ENCODE measurements at regions not wholly inside any gene's neighbourhood (a gene's known extent, or its start where the extent isn't known, plus 50 kb on each side); places are given as distances from the start of the nearest gene placed in this dataset.
A peak's percentile ranks its signal among the peaks of the same experiment; 100 is the strongest.
"Not testable (repeated sequence)": the region's sequence is repeated elsewhere in the genome, so short reads cannot be mapped to it uniquely, and the experiment has no call there.

GRCh38 chr11:87659807-87660206 is 515.4 kb downstream of the RAB38 start:
- no peak for DNase-seq (ENCODE audit: low read depth, low spot score)

GRCh38 chr11:87645626-87646025 is 529.6 kb downstream of the RAB38 start:
- DNase-seq (ENCODE audit: low read depth, low spot score), result no peak

- no peak for DNase-seq (ENCODE audit: low read depth, low spot score)
These were observed 535.4 kb downstream of the RAB38 start for GRCh38 chr11:87639753-87640364.

GRCh38 chr11:87635001-87635400 is 540.2 kb downstream of the RAB38 start:
- DNase-seq (ENCODE audit: low read depth, low spot score), result no peak

GRCh38 chr11:87634331-87634730 is 540.9 kb downstream of the RAB38 start:
- no peak for DNase-seq (ENCODE audit: low read depth, low spot score)

GRCh38 chr11:87628957-87629356 is 546.3 kb downstream of the RAB38 start:
- DNase-seq (ENCODE audit: low read depth, low spot score), result no peak

- DNase-seq (ENCODE audit: low read depth, low spot score), result peak; percentile 26
These were observed 547.1 kb downstream of the RAB38 start for GRCh38 chr11:87628026-87628580.

GRCh38 chr11:87623531-87624365 is 551.5 kb downstream of the RAB38 start:
- peak; percentile 71 for DNase-seq (ENCODE audit: low read depth, low spot score)

GRCh38 chr11:87616511-87616910 is 558.7 kb downstream of the RAB38 start:
- no peak for DNase-seq (ENCODE audit: low read depth, low spot score)

GRCh38 chr11:87604350-87604749 is 566.6 kb downstream of the TMEM135 start:
- DNase-seq (ENCODE audit: low read depth, low spot score), result no peak

GRCh38 chr11:87603887-87604286 is 566.2 kb downstream of the TMEM135 start:
- DNase-seq (ENCODE audit: low read depth, low spot score), result no peak

GRCh38 chr11:87602776-87603175 is 565.0 kb downstream of the TMEM135 start:
- DNase-seq (ENCODE audit: low read depth, low spot score), result no peak

GRCh38 chr11:87600938-87601337 is 563.2 kb downstream of the TMEM135 start:
- peak; percentile 4 for DNase-seq (ENCODE audit: low read depth, low spot score)

- peak; percentile 18 for DNase-seq (ENCODE audit: low read depth, low spot score)
These were observed 560.0 kb downstream of the TMEM135 start for GRCh38 chr11:87597725-87598124.

- DNase-seq (ENCODE audit: low read depth, low spot score), result no peak
These were observed 558.4 kb downstream of the TMEM135 start for GRCh38 chr11:87596176-87596575.

GRCh38 chr11:87589082-87589481 is 551.3 kb downstream of the TMEM135 start:
- DNase-seq (ENCODE audit: low read depth, low spot score), result no peak

- DNase-seq (ENCODE audit: low read depth, low spot score), result not testable (repeated sequence)
These were observed 547.9 kb downstream of the TMEM135 start for GRCh38 chr11:87585613-87586012.

- no peak for DNase-seq (ENCODE audit: low read depth, low spot score)
These were observed 546.2 kb downstream of the TMEM135 start for GRCh38 chr11:87583931-87584330.

- DNase-seq (ENCODE audit: low read depth, low spot score), result no peak
These were observed 537.4 kb downstream of the TMEM135 start for GRCh38 chr11:87575088-87575487.

- peak; percentile 4 for DNase-seq (ENCODE audit: low read depth, low spot score)
These were observed 536.5 kb downstream of the TMEM135 start for GRCh38 chr11:87574193-87574592.

GRCh38 chr11:87573708-87574107 is 536.0 kb downstream of the TMEM135 start:
- DNase-seq (ENCODE audit: low read depth, low spot score), result no peak

GRCh38 chr11:87572881-87573280 is 535.1 kb downstream of the TMEM135 start:
- no peak for DNase-seq (ENCODE audit: low read depth, low spot score)

- no peak for DNase-seq (ENCODE audit: low read depth, low spot score)
These were observed 522.6 kb downstream of the TMEM135 start for GRCh38 chr11:87560352-87560751.
